Testis (tissue), 2 donors: ENCODE measurements at regions not wholly inside any gene's neighbourhood (a gene's known extent, or its start where the extent isn't known, plus 50 kb on each side); places are given as distances from the start of the nearest gene placed in this dataset.

Source experiments
- CTCF ChIP-seq, 3 experiments: fragments of 450-650 bp in 2 of 3; fragments of 200-600 bp in 1 of 3; sonication (generic) in 1 of 3; IDR thresholded peaks; one replicate each; pipeline ENCODE4 v1.5.1; 2016 to 2019; ENCODE audit warnings: antibody characterized with exemption in 3 of 3, mild to moderate bottlenecking in 2 of 3, moderate library complexity in 1 of 3
- POLR2A ChIP-seq: fragments of 450-650 bp; IDR thresholded peaks from one replicate; pipeline ENCODE4 v1.6.1; 2017; ENCODE audit warnings: antibody characterized with exemption, mild to moderate bottlenecking, moderate library complexity

GRCh38 chr1:228936881-228937280 lies 201.6 kb downstream of the RHOU start:
- TF ChIP-seq CTCF (IDR thresholded peaks at IDR 0.05): no peak
- no peak for TF ChIP-seq POLR2A
